DOHH2 (cell line): ENCODE measurements at regions not wholly inside any gene's neighbourhood (a gene's known extent, or its start where the extent isn't known, plus 50 kb on each side); places are given as distances from the start of the nearest gene placed in this dataset.

Experiments used
- H3F3A ChIP-seq: fragments of 200-600 bp; sonication (generic), shearing (Covaris generic); 2 replicates; pipeline ENCODE4 v1.6.0; 2016; ENCODE audit warnings: antibody characterized with exemption, mild to moderate bottlenecking; ENCODE audit not compliant: control insufficient read depth, insufficient read depth
- H3K27ac ChIP-seq: fragments of 200-600 bp; sonication (generic); 2 replicates; pipeline ENCODE4 v1.5.1; 2014; ENCODE audit warnings: low read depth, mild to moderate bottlenecking, low read length, moderate library complexity
- H3K27me3 ChIP-seq: fragments of 200-600 bp; sonication (generic); 2 replicates; pipeline ENCODE4 v1.6.1; 2014; ENCODE audit warnings: mild to moderate bottlenecking, low read length, mixed read lengths; ENCODE audit not compliant: control insufficient read depth
- H3K36me3 ChIP-seq: fragments of 200-600 bp; sonication (generic); 2 replicates; pipeline ENCODE4 v1.6.1; 2014; ENCODE audit warnings: mild to moderate bottlenecking, low read length, moderate library complexity, mixed read lengths; ENCODE audit not compliant: control insufficient read depth
- H3K4me1 ChIP-seq: fragments of 200-600 bp; sonication (generic); 2 replicates; pipeline ENCODE4 v1.6.1; 2014; ENCODE audit warnings: mild to moderate bottlenecking, low read length, mixed read lengths; ENCODE audit not compliant: control insufficient read depth
- H3K4me2 ChIP-seq: fragments of 200-600 bp; sonication (generic); 2 replicates; pipeline ENCODE4 v1.6.0; 2014; ENCODE audit warnings: mild to moderate bottlenecking, low read length, moderate library complexity
- H3K4me3 ChIP-seq: fragments of 200-600 bp; sonication (generic); 2 replicates; pipeline ENCODE4 v1.5.1; 2014; ENCODE audit warnings: mild to moderate bottlenecking, low read length, mixed read lengths
- H3K79me2 ChIP-seq: fragments of 200-600 bp; sonication (generic); 2 replicates; pipeline ENCODE4 v1.6.1; 2014; ENCODE audit warnings: mild to moderate bottlenecking, low read length, mixed read lengths; ENCODE audit not compliant: control insufficient read depth
- H3K9me2 ChIP-seq: fragments of 200-600 bp; sonication (generic); replicated peaks from 2 replicates; pipeline ENCODE4 v1.6.1; 2014; ENCODE audit warnings: mild to moderate bottlenecking, low read length, mixed read lengths; ENCODE audit not compliant: control insufficient read depth
- H3K9me3 ChIP-seq: fragments of 200-600 bp; sonication (generic); 2 replicates; pipeline ENCODE4 v1.6.1; 2014; ENCODE audit warnings: antibody characterized with exemption, low read length, mixed read lengths; ENCODE audit not compliant: control insufficient read depth, insufficient read depth
- H4K20me1 ChIP-seq: fragments of 200-600 bp; sonication (generic); 2 replicates; pipeline ENCODE4 v1.6.0; 2014; ENCODE audit warnings: low read depth, mild to moderate bottlenecking, antibody characterized with exemption, low read length, moderate library complexity; ENCODE audit not compliant: control insufficient read depth, insufficient read depth
- EZH2phosphoT487 ChIP-seq: fragments of 200-600 bp; sonication (generic); IDR thresholded peaks from 2 replicates; pipeline ENCODE4 v1.6.1; 2017; ENCODE audit warnings: borderline replicate concordance, mild to moderate bottlenecking, antibody characterized with exemption, low read length, moderate library complexity, mixed read lengths
- TF ChIP-seq, protein P1 (sequence below): fragments of 200-600 bp; sonication (generic); IDR thresholded peaks from one replicate; pipeline ENCODE4 v1.5.1; 2014; ENCODE audit warnings: antibody characterized with exemption, mild to moderate bottlenecking, low read depth, low read length; ENCODE audit not compliant: poor library complexity, severe bottlenecking

DNA sequence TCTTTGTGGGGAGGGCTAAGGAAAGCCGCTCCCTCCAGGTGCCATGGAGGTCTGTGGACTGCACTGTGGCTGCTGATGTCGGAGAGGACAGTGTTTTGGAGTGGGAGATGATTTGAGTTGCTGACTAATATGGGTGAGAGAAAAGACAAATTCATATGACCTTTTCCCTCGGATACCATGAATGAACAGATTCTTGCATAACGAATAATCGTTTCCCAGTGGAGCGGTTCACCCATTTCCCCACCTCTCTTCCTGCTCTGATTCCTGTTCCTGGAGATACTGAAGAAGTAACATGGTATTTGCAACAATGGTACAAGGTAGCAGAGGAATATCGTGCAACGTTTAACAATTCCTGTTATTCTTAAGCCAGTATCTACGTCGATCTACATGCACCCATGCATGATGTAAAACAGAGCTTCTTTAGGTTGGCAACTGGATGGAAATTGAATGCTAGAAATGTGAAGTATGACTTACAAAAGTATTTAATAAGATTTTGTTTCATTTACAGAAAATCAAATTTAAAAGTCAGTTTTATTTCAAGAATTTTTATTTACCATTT, 227.1 kb downstream of the TOMM20 start:
- H3F3A ChIP-seq: no peaks in the 10 kb centered on the region
- no peak overlapping the region for H3K27ac ChIP-seq
- H3K79me2 ChIP-seq: no peaks in the 10 kb centered on the region
- no peak overlapping the region for H3K4me2 ChIP-seq
- TF ChIP-seq, protein P1, sequence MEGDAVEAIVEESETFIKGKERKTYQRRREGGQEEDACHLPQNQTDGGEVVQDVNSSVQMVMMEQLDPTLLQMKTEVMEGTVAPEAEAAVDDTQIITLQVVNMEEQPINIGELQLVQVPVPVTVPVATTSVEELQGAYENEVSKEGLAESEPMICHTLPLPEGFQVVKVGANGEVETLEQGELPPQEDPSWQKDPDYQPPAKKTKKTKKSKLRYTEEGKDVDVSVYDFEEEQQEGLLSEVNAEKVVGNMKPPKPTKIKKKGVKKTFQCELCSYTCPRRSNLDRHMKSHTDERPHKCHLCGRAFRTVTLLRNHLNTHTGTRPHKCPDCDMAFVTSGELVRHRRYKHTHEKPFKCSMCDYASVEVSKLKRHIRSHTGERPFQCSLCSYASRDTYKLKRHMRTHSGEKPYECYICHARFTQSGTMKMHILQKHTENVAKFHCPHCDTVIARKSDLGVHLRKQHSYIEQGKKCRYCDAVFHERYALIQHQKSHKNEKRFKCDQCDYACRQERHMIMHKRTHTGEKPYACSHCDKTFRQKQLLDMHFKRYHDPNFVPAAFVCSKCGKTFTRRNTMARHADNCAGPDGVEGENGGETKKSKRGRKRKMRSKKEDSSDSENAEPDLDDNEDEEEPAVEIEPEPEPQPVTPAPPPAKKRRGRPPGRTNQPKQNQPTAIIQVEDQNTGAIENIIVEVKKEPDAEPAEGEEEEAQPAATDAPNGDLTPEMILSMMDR: no peak
- no peak for TF ChIP-seq EZH2phosphoT487
- H3K4me1 ChIP-seq: no peaks in the 10 kb centered on the region
- H3K27me3 ChIP-seq: peaks cover 4% of the 10 kb centered on the region
- no peaks in the 10 kb centered on the region for H3K36me3 ChIP-seq
- no peaks in the 10 kb centered on the region for H4K20me1 ChIP-seq
- H3K4me3 ChIP-seq: no peak overlapping the region
- H3K9me3 ChIP-seq: no peaks in the 10 kb centered on the region
- no peaks in the 10 kb centered on the region for H3K9me2 ChIP-seq

- Histone ChIP-seq H3K4me2 (no peak overlapping the region), H3K4me3 (no peak overlapping the region), H4K20me1 (no peaks in the 10 kb centered on the region), H3K27ac (no peak overlapping the region), H3K9me3 (no peaks in the 10 kb centered on the region), H3F3A (no peaks in the 10 kb centered on the region), H3K27me3 (peaks cover 4% of the 10 kb centered on the region), H3K4me1 (no peaks in the 10 kb centered on the region), H3K9me2 (no peaks in the 10 kb centered on the region), H3K79me2 (no peaks in the 10 kb centered on the region), H3K36me3 (no peaks in the 10 kb centered on the region)
- no peak for TF ChIP-seq EZH2phosphoT487
- TF ChIP-seq, protein P1: no peak
Observed at GRCh38 chr1:234900595-234900994, 228.0 kb downstream of the TOMM20 start.

DNA sequence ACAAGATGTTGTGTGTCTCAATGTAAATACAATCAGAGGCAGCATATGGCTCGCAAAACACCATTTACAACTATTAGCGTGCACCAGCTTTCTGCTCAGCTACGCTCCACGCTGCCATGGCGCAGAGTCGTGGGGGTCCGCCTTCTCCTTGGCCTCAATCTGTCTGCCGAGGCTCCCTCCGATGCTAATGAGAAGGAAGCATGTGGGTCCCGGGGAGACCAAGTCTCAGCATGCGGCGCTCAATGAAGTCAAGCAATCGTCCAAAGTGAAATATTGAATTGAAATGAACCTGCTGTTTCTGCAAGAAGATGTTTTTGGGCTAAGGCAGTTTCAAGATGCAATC, 228.9 kb downstream of the TOMM20 start:
- H4K20me1 ChIP-seq: no peaks in the 10 kb centered on the region
- no peaks in the 10 kb centered on the region for H3K9me2 ChIP-seq
- no peaks in the 10 kb centered on the region for H3K9me3 ChIP-seq
- H3F3A ChIP-seq: no peaks in the 10 kb centered on the region
- no peak overlapping the region for H3K27ac ChIP-seq
- no peak overlapping the region for H3K4me3 ChIP-seq
- no peaks in the 10 kb centered on the region for H3K36me3 ChIP-seq
- peaks cover 4% of the 10 kb centered on the region; the same call in 1 of the 2 replicates for H3K27me3 ChIP-seq
- TF ChIP-seq, protein P1: no peak
- TF ChIP-seq EZH2phosphoT487: no peak
- no peaks in the 10 kb centered on the region for H3K4me1 ChIP-seq
- H3K4me2 ChIP-seq: no peak overlapping the region
- H3K79me2 ChIP-seq: no peaks in the 10 kb centered on the region
